T-helper 2 cell (primary cell): ENCODE measurements at regions not wholly inside any gene's neighbourhood (a gene's known extent, or its start where the extent isn't known, plus 50 kb on each side); places are given as distances from the start of the nearest gene placed in this dataset.
"Not testable (repeated sequence)": the region's sequence is repeated elsewhere in the genome, so short reads cannot be mapped to it uniquely, and the experiment has no call there.

Experiments
- DNase-seq, 5 experiments: peaks; one replicate each; pipeline versions ENCODE4 v3.0.0 to v3.0.0-alpha.2; 2012 to 2022

DNA sequence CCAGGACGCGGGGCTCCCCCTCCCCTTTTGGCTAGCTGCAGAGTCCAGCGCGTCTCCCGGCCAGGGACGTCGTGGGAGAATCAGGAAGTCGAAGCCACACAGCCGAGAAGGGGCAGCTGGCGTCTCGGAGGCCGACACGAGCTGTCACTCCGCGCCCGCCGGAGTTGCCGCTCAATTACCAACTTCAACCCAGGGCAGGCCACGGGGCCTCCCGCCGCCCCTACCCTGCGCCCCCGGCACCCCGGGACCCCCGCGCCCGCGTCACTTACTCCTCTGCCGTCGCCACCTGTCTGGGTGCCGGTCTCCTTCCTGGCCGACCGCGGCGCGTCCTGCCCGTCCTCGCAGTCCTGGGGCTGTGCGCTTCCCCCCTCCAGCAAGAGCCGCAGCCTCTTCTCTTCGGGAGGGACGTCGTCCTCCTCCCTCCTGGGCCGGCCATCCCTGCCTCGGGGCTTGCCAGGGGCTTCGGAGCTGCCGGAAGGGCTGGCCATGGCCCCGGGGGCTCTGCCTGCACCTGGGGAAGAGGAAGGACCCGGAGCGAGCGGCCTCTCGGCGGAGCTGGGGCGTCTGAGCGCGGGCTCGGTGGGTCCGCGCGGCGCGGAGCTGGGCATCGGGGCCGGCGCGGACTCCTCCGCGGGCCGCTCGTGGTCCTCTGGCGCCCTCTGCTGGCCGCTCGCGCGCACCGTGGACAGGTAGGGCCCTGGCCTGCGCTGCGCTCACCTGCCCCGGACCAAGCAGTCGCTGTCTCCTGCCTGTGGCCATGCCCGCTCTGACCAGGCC, 65.6 kb upstream of the CLEC6A start:
- peak; percentile 12 to 76 (median 61) for DNase-seq

DNA sequence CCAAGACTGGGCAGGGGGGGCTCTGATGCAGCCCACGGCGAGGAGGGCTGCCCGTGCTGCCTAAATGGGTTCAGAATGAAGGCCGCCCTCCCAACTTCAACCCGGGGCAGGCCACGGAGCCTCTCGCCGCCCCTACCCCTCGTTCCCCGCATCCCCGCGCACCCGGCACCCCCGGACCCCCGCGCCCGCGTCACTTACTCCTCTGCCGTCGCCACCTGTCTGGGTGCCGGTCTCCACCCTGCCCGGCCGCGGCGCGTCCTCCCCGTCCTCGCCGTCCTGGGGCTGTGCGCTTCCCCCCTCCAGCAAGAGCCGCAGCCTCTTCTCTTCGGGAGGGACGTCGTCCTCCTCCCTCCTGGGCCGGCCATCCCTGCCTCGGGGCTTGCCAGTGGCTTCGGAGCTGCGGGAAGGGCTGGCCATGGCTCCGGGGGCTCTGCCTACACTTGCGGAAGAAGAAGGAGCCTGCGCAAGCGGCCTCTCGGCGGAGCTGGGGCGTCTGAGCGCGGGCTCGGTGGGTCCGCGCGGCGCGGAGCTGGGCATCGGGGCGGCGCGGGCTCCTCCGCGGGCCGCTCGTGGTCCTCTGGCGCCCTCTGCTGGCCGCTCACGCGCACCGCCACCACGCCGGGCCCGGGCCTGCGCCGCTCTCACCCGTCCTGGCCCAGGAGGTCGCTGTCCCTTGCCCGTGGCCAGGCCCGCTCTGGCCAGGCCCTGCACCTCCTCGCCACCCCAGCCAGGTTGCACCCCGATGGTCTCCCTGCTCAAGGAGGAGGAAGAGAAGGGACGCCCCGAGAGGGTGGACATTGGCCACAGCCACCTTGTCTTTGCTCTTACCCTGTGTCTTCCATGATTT, 59.3 kb upstream of the CLEC6A start:
- peak; percentile 39 to 56 (median 52) for DNase-seq

DNA sequence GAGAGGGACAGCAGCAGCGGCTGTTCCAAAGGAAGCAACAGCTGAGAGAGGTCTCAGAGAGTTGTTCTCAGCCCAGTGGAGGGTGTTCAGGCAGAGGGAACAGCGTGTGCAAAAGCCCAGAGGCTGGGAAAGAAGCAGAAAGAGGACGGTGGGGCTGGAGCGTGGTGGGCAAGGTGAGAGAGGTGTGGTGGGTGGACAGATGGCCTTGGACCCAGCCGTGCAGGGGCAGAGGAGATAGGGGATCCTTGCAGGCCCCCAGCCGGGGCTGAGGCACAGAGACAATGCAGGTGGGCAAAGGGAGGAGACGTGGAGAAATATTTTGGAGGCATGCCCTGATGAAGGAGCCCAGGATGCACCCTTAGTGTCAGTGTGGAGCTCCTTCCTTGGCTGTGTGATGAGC, 58.4 kb upstream of the CLEC6A start:
- not testable (repeated sequence) for DNase-seq

DNA sequence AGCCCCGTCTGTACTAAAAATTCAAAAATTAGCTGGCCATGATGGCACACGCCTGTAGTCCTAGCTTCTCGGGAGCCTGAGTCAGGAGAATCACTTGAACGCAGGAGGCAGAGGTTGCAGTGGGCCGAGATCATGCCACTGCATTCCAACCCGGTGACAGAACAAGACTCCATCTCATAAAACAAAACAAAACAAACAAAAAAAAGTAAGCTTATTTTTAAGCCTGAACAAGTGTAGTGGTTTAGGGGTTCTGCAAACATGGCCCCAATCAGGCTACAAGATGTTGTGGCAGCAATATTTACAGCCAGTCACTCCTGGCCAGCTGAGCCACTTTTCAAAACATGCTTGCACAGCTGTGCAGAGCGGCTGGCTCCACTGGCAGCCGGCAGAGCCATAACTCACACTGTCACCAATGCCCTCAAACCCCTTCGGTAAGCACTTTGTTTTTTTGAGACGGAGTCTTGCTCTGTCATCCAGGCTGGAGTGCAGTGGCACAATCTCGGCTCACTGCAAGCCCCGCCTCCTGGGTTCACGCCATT, 56.2 kb upstream of the CLEC6A start:
- not testable (repeated sequence) for DNase-seq

DNA sequence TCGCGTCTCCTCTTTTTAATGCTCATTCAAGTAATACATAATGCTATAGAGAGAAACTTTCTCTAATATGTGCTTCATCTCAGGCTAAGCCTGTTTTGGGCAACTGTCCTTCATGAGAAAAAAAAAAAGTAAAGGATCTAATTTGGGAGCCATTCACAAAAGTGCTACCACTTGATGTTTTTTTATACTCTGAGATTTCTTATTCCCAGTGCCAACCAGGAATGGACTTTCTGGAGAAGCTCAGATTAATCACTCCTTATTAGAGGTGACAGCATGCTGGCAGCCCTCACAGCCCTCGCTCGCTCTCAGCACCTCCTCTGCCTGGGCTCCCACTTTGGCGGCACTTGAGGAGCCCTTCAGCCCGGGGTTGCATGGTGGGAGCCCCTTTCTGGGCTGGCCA, 51.9 kb upstream of the CLEC6A start:
- DNase-seq: not testable (repeated sequence)

DNA sequence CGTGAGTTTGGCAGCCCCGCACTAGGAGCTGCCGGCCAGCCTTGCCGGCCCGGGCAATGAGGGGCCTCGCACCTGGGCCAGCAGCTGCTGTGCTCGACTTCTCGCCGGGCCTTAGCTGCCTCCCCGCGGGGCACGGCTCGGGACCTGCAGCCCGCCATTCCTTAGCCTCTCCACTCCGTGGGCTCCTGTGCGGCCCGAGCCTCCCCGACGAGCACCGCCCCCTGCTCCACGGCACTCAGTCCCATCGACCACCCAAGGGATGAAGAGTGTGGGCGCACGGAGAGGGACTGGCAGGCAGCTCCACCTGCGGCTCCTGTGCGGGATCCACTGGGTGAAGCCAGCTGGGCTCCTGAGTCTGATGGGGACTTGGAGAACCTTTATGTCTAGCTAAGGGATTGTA, 51.4 kb upstream of the CLEC6A start:
- DNase-seq: not testable (repeated sequence)
